WTC11 (cell line): ENCODE measurements at regions not wholly inside any gene's neighbourhood (a gene's known extent, or its start where the extent isn't known, plus 50 kb on each side); places are given as distances from the start of the nearest gene placed in this dataset.

Source experiments
- CBFB ChIP-seq: sonication (generic); formaldehyde crosslinking; IDR thresholded peaks from 2 replicates; pipeline ENCODE4 v1.8.1; 2022; ENCODE audit warnings: mild to moderate bottlenecking, low read depth, missing genetic modification reagents
- CREB1 ChIP-seq: sonication (generic); formaldehyde crosslinking; IDR thresholded peaks from 2 replicates; pipeline ENCODE4 v1.8.0; 2023; ENCODE audit warnings: mild to moderate bottlenecking, missing genetic modification reagents
- ELF4 ChIP-seq: sonication (generic); formaldehyde crosslinking; IDR thresholded peaks from 2 replicates; pipeline ENCODE4 v1.8.1; 2022; ENCODE audit warnings: low read depth, mild to moderate bottlenecking, moderate library complexity, missing genetic modification reagents
- FOXJ3 ChIP-seq: sonication (generic); formaldehyde crosslinking; IDR thresholded peaks from 2 replicates; pipeline ENCODE4 v1.9.0; 2021; ENCODE audit warnings: missing genetic modification reagents, mild to moderate bottlenecking, borderline replicate concordance
- NR2C2 ChIP-seq: sonication (generic); formaldehyde crosslinking; IDR thresholded peaks from 2 replicates; pipeline ENCODE4 v1.8.0; 2022; ENCODE audit warnings: mild to moderate bottlenecking, missing genetic modification reagents
- SOX15 ChIP-seq: fragments of 250-450 bp; sonication (Bioruptor Pico); IDR thresholded peaks from 2 replicates; pipeline ENCODE4 v1.9.0; 2021; ENCODE audit warnings: mild to moderate bottlenecking
- TF ChIP-seq, protein P1 (sequence below): sonication (generic); formaldehyde crosslinking; conservative IDR thresholded peaks from 2 replicates; pipeline ENCODE4 v1.8.1; 2023; ENCODE audit warnings: mild to moderate bottlenecking, low read depth, missing genetic modification reagents, moderate library complexity
- TF ChIP-seq, protein P2 (sequence below): fragments of 200-600 bp; IDR thresholded peaks from 2 replicates; pipeline ENCODE4 v1.8.0; 2022; ENCODE audit warnings: antibody characterized with exemption
- TF ChIP-seq, protein P3 (sequence below): sonication (generic); formaldehyde crosslinking; IDR thresholded peaks from 2 replicates; pipeline ENCODE4 v1.8.0; 2022; ENCODE audit warnings: mild to moderate bottlenecking, missing genetic modification reagents
- TF ChIP-seq, protein P4 (sequence below): sonication (generic); formaldehyde crosslinking; IDR thresholded peaks from 2 replicates; pipeline ENCODE4 v1.8.1; 2023; ENCODE audit warnings: mild to moderate bottlenecking, missing genetic modification reagents, moderate library complexity
- TF ChIP-seq, protein P5 (sequence below): sonication (generic); formaldehyde crosslinking; IDR thresholded peaks from 2 replicates; pipeline ENCODE4 v1.8.0; 2022; ENCODE audit warnings: missing genetic modification reagents

DNA sequence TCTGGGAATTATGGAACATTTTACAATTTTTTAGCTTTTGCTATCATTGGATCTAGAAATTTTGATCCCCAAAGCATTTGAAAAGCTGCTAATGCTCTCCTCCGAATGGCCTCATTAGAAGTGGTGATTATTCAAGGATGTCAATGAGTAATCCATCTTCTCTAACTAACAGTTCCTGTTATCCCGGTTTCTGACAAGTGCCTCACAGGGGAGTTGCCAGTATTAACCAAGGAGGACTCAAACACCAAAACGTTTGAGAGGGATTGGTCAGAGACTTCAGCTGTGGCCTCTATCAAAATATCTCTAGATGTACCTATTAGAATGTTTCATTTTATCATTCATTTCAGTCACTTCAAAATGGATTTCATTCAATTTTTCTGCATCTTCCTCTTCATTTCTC, 208.3 kb upstream of the ITGA1 start:
- TF ChIP-seq CREB1 (CRISPR knock-in tag) (no peak), FOXJ3 (no peak), CBFB (no peak), SOX15 (CRISPR knock-in tag) (no peak), ELF4 (CRISPR knock-in tag) (no peak), NR2C2 (no peak)
- TF ChIP-seq, protein P1, sequence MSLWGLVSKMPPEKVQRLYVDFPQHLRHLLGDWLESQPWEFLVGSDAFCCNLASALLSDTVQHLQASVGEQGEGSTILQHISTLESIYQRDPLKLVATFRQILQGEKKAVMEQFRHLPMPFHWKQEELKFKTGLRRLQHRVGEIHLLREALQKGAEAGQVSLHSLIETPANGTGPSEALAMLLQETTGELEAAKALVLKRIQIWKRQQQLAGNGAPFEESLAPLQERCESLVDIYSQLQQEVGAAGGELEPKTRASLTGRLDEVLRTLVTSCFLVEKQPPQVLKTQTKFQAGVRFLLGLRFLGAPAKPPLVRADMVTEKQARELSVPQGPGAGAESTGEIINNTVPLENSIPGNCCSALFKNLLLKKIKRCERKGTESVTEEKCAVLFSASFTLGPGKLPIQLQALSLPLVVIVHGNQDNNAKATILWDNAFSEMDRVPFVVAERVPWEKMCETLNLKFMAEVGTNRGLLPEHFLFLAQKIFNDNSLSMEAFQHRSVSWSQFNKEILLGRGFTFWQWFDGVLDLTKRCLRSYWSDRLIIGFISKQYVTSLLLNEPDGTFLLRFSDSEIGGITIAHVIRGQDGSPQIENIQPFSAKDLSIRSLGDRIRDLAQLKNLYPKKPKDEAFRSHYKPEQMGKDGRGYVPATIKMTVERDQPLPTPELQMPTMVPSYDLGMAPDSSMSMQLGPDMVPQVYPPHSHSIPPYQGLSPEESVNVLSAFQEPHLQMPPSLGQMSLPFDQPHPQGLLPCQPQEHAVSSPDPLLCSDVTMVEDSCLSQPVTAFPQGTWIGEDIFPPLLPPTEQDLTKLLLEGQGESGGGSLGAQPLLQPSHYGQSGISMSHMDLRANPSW (CRISPR knock-in tag), result no peak
- TF ChIP-seq, protein P2, sequence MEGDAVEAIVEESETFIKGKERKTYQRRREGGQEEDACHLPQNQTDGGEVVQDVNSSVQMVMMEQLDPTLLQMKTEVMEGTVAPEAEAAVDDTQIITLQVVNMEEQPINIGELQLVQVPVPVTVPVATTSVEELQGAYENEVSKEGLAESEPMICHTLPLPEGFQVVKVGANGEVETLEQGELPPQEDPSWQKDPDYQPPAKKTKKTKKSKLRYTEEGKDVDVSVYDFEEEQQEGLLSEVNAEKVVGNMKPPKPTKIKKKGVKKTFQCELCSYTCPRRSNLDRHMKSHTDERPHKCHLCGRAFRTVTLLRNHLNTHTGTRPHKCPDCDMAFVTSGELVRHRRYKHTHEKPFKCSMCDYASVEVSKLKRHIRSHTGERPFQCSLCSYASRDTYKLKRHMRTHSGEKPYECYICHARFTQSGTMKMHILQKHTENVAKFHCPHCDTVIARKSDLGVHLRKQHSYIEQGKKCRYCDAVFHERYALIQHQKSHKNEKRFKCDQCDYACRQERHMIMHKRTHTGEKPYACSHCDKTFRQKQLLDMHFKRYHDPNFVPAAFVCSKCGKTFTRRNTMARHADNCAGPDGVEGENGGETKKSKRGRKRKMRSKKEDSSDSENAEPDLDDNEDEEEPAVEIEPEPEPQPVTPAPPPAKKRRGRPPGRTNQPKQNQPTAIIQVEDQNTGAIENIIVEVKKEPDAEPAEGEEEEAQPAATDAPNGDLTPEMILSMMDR, result no peak
- TF ChIP-seq, protein P3, sequence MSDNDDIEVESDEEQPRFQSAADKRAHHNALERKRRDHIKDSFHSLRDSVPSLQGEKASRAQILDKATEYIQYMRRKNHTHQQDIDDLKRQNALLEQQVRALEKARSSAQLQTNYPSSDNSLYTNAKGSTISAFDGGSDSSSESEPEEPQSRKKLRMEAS (CRISPR knock-in tag), result no peak
- TF ChIP-seq, protein P4, sequence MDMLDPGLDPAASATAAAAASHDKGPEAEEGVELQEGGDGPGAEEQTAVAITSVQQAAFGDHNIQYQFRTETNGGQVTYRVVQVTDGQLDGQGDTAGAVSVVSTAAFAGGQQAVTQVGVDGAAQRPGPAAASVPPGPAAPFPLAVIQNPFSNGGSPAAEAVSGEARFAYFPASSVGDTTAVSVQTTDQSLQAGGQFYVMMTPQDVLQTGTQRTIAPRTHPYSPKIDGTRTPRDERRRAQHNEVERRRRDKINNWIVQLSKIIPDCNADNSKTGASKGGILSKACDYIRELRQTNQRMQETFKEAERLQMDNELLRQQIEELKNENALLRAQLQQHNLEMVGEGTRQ (CRISPR knock-in tag), result no peak
- TF ChIP-seq, protein P5, sequence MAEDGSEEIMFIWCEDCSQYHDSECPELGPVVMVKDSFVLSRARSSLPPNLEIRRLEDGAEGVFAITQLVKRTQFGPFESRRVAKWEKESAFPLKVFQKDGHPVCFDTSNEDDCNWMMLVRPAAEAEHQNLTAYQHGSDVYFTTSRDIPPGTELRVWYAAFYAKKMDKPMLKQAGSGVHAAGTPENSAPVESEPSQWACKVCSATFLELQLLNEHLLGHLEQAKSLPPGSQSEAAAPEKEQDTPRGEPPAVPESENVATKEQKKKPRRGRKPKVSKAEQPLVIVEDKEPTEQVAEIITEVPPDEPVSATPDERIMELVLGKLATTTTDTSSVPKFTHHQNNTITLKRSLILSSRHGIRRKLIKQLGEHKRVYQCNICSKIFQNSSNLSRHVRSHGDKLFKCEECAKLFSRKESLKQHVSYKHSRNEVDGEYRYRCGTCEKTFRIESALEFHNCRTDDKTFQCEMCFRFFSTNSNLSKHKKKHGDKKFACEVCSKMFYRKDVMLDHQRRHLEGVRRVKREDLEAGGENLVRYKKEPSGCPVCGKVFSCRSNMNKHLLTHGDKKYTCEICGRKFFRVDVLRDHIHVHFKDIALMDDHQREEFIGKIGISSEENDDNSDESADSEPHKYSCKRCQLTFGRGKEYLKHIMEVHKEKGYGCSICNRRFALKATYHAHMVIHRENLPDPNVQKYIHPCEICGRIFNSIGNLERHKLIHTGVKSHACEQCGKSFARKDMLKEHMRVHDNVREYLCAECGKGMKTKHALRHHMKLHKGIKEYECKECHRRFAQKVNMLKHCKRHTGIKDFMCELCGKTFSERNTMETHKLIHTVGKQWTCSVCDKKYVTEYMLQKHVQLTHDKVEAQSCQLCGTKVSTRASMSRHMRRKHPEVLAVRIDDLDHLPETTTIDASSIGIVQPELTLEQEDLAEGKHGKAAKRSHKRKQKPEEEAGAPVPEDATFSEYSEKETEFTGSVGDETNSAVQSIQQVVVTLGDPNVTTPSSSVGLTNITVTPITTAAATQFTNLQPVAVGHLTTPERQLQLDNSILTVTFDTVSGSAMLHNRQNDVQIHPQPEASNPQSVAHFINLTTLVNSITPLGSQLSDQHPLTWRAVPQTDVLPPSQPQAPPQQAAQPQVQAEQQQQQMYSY (CRISPR knock-in tag), result no peak
